NCI-H345 treated with DMSO at 0.1 percent for 48 hours (cell line): ENCODE measurements at regions not wholly inside any gene's neighbourhood (a gene's known extent, or its start where the extent isn't known, plus 50 kb on each side); places are given as distances from the start of the nearest gene placed in this dataset.
"Not testable (repeated sequence)": the region's sequence is repeated elsewhere in the genome, so short reads cannot be mapped to it uniquely, and the experiment has no call there.

Experiments used
- DNase-seq: peaks from one replicate; lab custom pipeline; 2025; ENCODE audit not compliant: unreplicated experiment; lab: John Stamatoyannopoulos, UW

GRCh38 chr5:173667702-173668101, 51.3 kb upstream of the BOD1 start:
- no peak for DNase-seq

- no peak for DNase-seq
Measured at GRCh38 chr5:173668245-173668800, 51.9 kb upstream of the BOD1 start.

GRCh38 chr5:173668910-173669309, 52.5 kb upstream of the BOD1 start:
- no peak for DNase-seq

- no peak for DNase-seq
Measured at GRCh38 chr5:173669483-173669882, 53.0 kb upstream of the BOD1 start.

- no peak for DNase-seq
Measured at GRCh38 chr5:173670130-173670651, 53.7 kb upstream of the BOD1 start.

DNA sequence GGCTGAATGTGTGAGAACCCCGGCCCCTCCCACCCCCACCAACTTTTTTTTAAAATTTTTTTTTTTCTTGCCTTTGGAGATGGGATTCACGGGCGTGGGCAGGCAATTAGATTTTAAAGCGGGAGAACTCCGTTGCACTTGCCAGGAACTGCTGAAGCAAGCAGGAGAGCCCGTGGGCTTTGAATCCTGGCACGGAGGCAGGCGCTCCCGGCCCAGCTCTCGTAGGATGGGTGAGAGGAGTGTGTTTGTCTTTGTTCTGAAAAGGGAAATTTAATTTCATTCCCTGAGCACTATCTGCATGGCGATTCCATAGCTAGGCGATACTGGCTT, 54.3 kb upstream of the BOD1 start:
- no peak for DNase-seq

DNA sequence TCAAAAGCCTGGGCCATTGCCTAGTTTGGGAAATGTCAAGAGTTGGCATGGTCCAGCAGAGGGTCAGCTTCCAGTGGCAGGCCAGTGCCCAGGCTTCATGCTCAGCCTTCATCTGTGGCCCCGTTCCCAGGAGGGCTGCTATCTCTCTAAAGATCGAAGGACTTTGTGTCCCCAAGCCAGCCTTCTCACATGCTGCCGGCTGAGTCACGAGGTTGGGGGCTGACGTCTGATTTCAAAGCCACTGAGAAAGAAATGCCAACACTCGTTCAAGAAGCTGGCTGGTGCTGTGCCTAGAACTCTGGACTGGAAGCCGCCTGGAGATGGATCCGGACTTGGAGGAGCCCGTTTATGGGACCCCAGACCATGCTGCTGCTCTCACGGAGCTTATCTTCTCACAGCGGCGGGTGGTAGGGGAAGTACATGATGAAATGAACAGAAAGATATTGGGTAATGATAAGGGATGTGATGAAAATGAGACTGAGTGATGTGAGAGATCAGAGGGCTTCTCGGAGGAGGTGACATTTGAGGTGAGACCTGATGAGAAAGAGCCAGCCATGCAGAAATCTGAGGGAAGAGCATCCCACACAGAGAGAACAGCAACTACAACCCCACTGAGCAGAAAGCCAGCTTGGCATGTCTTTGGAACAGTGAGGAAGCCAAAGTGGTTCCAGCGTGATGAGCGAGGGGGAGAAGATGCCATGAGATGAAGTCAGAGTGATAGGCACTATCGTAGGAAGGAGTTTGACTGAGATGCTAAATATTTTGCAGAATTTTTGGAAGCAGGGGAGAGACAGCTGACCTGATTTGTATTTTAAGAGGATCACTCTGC, 54.9 kb upstream of the BOD1 start:
- no peak for DNase-seq

DNA sequence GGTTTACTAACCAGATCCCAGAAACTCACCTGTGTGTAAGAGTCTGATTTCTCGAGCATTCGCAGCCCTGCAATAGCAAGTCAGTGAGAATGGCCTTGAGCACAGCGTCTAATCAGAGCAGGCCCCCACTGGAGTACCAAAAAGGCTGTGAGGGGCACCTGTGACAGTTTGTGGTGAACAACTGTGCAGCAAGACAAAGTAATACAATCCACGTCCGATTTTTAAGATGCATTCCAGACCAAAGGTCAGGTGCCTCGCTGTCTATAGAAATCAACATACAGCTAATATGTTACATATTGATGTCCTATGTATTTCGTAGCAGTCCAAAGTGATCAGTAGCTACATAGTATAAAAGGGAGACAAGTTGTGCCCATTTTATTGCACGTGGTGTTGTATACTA, 55.7 kb upstream of the BOD1 start:
- no peak for DNase-seq

DNA sequence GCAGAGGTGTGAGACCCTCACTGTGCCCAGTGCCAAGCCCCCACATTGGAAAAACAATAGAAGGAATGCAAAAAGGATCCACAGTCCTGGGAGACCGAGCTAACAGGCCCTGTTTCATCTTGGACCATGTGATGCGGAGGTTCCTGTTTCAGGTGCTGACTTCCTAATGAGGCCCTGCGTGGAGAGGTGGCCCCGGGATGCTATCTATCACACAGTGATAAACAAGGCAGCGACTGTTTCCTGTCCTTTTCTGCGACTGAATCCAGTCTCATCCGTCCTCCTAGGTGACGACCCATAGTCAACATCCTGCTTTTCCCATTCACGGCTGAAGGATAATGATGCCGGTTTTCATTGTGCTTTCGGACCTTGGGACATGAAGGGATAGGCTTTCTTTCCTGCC, 56.4 kb upstream of the BOD1 start:
- DNase-seq: no peak

GRCh38 chr5:173673295-173674101, 57.0 kb upstream of the BOD1 start:
- no peak for DNase-seq

DNA sequence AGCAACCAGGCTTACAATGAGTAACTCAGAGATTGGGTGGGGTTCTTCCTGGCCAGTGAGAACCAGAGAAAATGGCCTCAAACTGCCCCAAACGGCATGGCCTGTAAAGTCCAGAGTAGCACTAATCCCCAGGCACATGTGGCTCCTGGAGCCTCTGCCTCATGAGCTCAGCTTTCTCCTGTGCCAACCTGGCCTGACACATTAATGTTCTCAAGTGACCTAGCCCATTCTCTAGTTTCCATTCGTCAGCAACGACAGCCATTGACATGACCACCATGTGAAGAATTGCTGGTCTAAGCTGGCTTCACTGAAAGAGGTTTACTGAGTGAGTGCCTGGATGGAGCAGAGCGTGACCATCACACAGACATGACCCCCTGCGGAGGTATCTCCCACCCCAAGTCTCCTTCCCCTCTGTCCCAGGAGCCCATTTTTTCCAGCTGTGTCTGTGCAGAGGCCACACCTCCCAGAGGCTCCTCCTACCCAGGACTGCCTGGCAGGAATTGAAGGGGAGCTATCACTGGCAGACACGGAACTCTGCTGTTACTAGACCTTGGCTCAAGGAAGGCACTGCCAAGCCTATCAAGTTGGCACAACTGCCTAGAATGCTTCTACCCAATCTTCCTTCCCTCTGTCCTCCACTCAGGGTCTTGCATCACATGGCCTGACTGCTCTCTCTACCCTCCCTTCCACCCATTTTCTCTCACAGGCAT, 59.0 kb upstream of the BOD1 start:
- DNase-seq: no peak

GRCh38 chr5:173676375-173676774, 59.9 kb upstream of the BOD1 start:
- no peak for DNase-seq

DNA sequence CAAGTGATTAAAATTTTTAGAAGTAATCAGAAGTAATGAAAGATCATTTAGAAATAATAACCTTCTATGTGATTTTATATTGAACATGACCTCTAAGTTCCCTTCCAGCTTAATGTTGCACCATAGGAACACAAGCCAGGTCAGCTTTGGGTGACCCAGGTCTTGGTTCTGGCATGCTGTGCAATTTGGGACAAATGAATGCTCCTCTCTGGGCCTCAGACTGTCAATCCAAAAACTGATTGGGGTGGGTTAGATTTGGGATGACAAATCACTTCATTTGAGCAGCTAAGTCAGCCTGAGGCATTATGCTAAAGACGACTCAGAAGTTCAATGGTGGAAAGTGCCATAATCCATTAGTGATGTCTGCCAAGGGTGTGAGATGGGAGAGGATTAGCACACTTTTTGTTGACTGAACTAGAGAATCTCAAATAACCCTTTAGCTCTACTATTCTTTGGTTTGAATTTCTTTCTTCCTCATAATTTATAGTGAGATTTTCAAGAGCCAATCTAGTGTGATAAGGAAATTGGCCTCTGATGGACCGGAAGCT, 60.7 kb upstream of the BOD1 start:
- DNase-seq: no peak

DNA sequence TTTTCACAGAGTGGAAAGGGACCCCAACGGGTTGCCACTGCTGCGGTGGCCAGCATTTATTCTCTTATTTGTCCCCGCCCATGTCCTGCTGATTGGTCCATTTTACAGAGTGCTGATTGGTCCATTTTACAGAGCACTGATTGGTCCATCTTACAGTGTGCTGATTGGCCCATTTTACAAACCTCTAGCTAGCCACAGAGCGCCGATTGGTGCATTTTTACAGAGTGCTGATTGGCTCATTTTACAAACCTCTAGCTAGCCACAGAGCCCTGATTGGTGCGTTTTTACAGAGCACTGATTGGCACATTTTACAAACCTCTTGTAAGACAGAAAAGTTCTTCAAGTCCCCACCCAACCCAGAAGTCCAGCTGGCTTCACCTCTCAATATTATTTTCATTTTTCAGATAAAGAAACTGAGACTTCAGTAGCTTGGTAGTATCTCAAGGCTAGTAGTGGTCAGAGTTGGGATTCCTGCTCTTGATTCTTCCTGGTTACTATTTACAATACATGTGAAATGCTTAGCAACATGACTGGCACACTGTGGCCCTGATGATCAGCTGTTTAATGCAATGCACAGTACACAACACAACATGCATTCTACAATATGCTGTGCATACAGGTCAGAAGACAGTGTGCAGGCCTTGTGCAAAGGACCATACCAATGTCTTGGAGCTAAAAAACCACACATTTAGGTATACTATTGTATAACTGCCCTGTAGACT, 63.6 kb upstream of the BOD1 start:
- no peak for DNase-seq

DNA sequence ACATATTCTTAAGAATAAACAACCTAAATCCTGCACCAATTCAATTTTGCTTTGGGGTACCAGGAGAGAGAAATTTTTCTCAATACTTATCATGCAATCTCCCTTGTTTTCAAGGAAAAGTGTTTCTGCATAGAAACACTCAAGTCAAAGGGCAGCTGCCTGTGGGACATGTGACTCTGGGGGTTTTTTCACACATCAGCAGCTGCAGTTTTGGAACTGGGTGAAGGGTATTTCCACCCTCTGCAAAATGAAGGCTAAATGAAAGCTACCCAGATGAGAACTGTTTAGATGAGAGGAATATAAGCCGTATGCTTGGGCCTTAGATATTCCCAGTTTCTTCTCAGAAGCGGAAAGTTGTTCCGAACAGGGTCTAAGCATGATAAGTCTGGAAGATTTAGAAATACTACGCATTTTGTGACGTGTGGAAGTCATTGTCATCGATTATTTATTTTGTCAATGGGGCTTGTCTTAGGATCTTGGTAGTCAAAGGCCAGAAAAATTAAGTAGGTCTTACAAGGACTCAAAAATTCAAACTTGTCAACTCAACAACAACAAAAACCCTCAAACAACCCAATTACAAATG, 64.3 kb upstream of the BOD1 start:
- DNase-seq: no peak

DNA sequence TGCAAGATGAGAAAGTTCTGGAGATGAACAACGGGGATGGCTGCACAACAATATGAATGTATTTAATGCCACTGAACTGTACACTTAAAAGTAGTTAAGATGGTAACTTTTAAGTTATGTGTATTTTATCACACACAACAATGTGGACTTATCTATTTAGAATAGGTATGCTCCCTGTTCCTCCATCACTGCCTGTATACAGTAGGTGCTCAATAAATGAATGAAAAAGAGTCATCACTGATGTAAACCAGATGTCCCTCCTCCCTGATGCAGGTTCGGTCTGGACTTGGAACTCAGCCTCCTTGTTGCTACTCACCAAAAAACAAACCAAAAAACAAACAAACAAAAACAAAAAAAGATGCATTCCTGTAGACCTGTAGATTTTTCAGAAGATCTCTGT, 65.9 kb upstream of the BOD1 start:
- DNase-seq: no peak

DNA sequence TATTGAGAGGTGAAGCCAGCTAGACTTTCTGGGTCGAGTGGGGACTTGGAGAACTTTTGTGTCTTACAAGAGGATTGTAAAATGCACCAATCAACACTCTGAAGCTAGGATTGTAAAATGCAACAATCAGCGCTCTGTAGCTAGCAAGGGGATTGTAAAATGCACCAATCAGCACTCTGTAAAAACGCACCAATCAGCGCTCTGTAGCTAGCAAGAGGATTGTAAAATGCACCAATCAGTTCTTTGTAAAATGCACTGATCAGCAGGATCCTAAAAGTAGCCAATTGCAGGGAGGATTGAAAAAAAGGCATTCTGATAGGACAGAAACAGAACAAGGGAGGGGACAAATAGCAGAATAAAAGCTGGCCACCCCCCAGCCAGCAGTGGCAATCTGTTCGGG, 68.1 kb upstream of the BOD1 start:
- not testable (repeated sequence) for DNase-seq

- DNase-seq: no peak
Measured at GRCh38 chr5:173686950-173687349, 70.5 kb upstream of the BOD1 start.

GRCh38 chr5:173688703-173689102, 72.3 kb upstream of the BOD1 start:
- DNase-seq: no peak

GRCh38 chr5:173689171-173689736, 72.8 kb upstream of the BOD1 start:
- DNase-seq: no peak
